A673 (cell line): ENCODE measurements at regions not wholly inside any gene's neighbourhood (a gene's known extent, or its start where the extent isn't known, plus 50 kb on each side); places are given as distances from the start of the nearest gene placed in this dataset.

Experiments
- BruUV-seq: library from RNA; stranded (reverse); fragments of 400-500 nt; replicated peaks from 2 replicates; lab custom pipeline; 2021; lab: Mats Ljungman, UMichigan
- CTCF ChIA-PET: fragments of 300-600 bp; sonication (Branson Sonifier 250); formaldehyde crosslinking; loops from one replicate; lab custom pipeline; 2022; ENCODE audit warnings: antibody characterized with exemption; lab: Charles Lee
- POLR2A ChIA-PET: fragments of 300-600 bp; sonication (Branson Sonifier 250); formaldehyde crosslinking; loops from one replicate; lab custom pipeline; 2022; ENCODE audit warnings: antibody characterized with exemption; ENCODE audit not compliant: low non-redundant PET; lab: Charles Lee
- DNase-seq: peaks from one replicate; pipeline ENCODE4 v3.0.0-alpha.2; 2015; ENCODE audit warnings: low spot score
- H3K27ac ChIP-seq: fragments of 200-600 bp; sonication (generic); 2 replicates; pipeline ENCODE4 v1.5.1; 2016; ENCODE audit warnings: mixed run types, low read depth, mild to moderate bottlenecking, mixed read lengths, antibody characterized with exemption, low read length; ENCODE audit not compliant: poor library complexity, severe bottlenecking
- H3K27me3 ChIP-seq: fragments of 200-600 bp; sonication (generic); replicated peaks from 2 replicates; pipeline ENCODE4 v1.6.1; 2017; ENCODE audit warnings: mixed run types, low read depth, mild to moderate bottlenecking, mixed read lengths, antibody characterized with exemption, low read length; ENCODE audit not compliant: insufficient read depth, poor library complexity
- H3K36me3 ChIP-seq: fragments of 200-600 bp; sonication (generic); 2 replicates; pipeline ENCODE4 v1.6.1; 2016; ENCODE audit warnings: mixed run types, mild to moderate bottlenecking, mixed read lengths, antibody characterized with exemption, low read length; ENCODE audit not compliant: insufficient read depth, poor library complexity, severe bottlenecking
- H3K4me1 ChIP-seq: fragments of 200-600 bp; sonication (generic); 2 replicates; pipeline ENCODE4 v1.6.1; 2017; ENCODE audit warnings: mixed run types, mild to moderate bottlenecking, mixed read lengths, antibody characterized with exemption, low read length; ENCODE audit not compliant: insufficient read depth, poor library complexity, severe bottlenecking
- H3K4me3 ChIP-seq: fragments of 200-600 bp; sonication (generic); 2 replicates; pipeline ENCODE4 v1.5.1; 2016; ENCODE audit warnings: low read depth, mixed run types, mild to moderate bottlenecking, mixed read lengths, low read length; ENCODE audit not compliant: poor library complexity, severe bottlenecking
- H3K9me3 ChIP-seq: fragments of 200-600 bp; sonication (generic); 2 replicates; pipeline ENCODE4 v1.6.1; 2016; ENCODE audit warnings: mixed run types, low read depth, mild to moderate bottlenecking, mixed read lengths, antibody characterized with exemption, low read length; ENCODE audit not compliant: poor library complexity, severe bottlenecking
- EZH2 ChIP-seq: fragments of 200-600 bp; sonication (generic); IDR thresholded peaks from 2 replicates; pipeline ENCODE4 v1.6.1; 2017; ENCODE audit warnings: borderline replicate concordance, low read depth, mild to moderate bottlenecking, mixed read lengths, antibody characterized with exemption, low read length; ENCODE audit not compliant: poor library complexity, severe bottlenecking
- intact Hi-C: fragments of 100-400 bp; cut with micrococcal nuclease; formaldehyde crosslinking; loops from one replicate; pipeline ENCODE4 v1.10.0; 2022; ENCODE audit not compliant: unreplicated experiment
- TF ChIP-seq, protein P1 (sequence below): fragments of 300-800, 200-600 bp; sonication (generic); conservative IDR thresholded peaks from 2 replicates; pipeline ENCODE4 v1.5.1; 2017; ENCODE audit warnings: low read depth, mild to moderate bottlenecking, antibody characterized with exemption, low read length, moderate library complexity, mixed read lengths

DNA sequence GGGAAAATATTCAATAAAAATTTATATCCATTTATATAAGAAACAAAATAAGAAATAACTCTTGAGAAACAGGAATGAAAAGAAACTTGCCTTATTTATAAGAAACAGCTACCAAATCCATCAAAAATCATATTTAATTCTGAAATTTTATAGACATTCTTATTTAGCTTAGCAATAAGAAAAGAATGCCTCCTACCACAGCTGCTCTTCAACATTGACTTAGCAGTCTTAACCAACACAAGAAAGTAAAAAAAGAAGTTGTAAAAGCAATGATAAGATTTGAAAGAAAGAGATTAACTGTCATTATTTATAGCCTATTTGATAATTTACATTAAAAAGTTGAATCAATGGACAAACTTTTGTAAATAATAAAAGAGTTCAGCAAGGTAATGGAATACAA lies 212.8 kb downstream of the ZNF365 start:
- ChIA-PET POLR2A (no interaction called here), CTCF (no interaction called here)
- TF ChIP-seq EZH2 = no peak
- no peak for DNase-seq
- no peak overlapping the region for H3K27ac ChIP-seq
- peaks cover 6% of the 10 kb centered on the region for H3K9me3 ChIP-seq
- intact Hi-C loops = no loop called here
- BruUV-seq = no TSS peak
- H3K36me3 ChIP-seq = no peaks in the 10 kb centered on the region
- H3K4me3 ChIP-seq = no peak overlapping the region
- H3K4me1 ChIP-seq = peaks cover 15% of the 10 kb centered on the region
- no peaks in the 10 kb centered on the region for H3K27me3 ChIP-seq

GRCh38 chr10:62588116-62588515 lies 213.9 kb downstream of the ZNF365 start:
- TF ChIP-seq, protein P1, sequence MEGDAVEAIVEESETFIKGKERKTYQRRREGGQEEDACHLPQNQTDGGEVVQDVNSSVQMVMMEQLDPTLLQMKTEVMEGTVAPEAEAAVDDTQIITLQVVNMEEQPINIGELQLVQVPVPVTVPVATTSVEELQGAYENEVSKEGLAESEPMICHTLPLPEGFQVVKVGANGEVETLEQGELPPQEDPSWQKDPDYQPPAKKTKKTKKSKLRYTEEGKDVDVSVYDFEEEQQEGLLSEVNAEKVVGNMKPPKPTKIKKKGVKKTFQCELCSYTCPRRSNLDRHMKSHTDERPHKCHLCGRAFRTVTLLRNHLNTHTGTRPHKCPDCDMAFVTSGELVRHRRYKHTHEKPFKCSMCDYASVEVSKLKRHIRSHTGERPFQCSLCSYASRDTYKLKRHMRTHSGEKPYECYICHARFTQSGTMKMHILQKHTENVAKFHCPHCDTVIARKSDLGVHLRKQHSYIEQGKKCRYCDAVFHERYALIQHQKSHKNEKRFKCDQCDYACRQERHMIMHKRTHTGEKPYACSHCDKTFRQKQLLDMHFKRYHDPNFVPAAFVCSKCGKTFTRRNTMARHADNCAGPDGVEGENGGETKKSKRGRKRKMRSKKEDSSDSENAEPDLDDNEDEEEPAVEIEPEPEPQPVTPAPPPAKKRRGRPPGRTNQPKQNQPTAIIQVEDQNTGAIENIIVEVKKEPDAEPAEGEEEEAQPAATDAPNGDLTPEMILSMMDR = no peak
- TF ChIP-seq EZH2 = no peak
- peaks cover 4% of the 10 kb centered on the region for H3K4me1 ChIP-seq
- no TSS peak for BruUV-seq
- DNase-seq = no peak
- POLR2A ChIA-PET = no interaction called here
- H3K9me3 ChIP-seq = peaks cover 6% of the 10 kb centered on the region
- no peak overlapping the region for H3K27ac ChIP-seq
- no peak overlapping the region for H3K4me3 ChIP-seq
- CTCF ChIA-PET = no interaction called here
- H3K27me3 ChIP-seq = no peaks in the 10 kb centered on the region
- intact Hi-C loops = no loop called here
- no peaks in the 10 kb centered on the region for H3K36me3 ChIP-seq

GRCh38 chr10:62589689-62590088 lies 214.8 kb upstream of the ADO start:
- peaks cover 6% of the 10 kb centered on the region for H3K9me3 ChIP-seq
- intact Hi-C loops = loop anchor here (5.0 to 10.0 kb wide), 4 partner anchors 147 to 1175 kb away; partner anchors contain the start of gene EGR2
- TF ChIP-seq, protein P1 = no peak
- no peak for TF ChIP-seq EZH2
- DNase-seq = no peak
- no peak overlapping the region for H3K4me3 ChIP-seq
- no peaks in the 10 kb centered on the region for H3K36me3 ChIP-seq
- no TSS peak for BruUV-seq
- H3K27me3 ChIP-seq = no peaks in the 10 kb centered on the region
- ChIA-PET CTCF (no interaction called here), POLR2A (no interaction called here)
- peaks cover 6% of the 10 kb centered on the region for H3K4me1 ChIP-seq
- no peak overlapping the region for H3K27ac ChIP-seq

GRCh38 chr10:62590306-62590705 lies 214.2 kb upstream of the ADO start:
- H3K36me3 ChIP-seq = no peaks in the 10 kb centered on the region
- H3K27ac ChIP-seq = no peak overlapping the region
- intact Hi-C loops = loop anchor here (5.0 to 10.0 kb wide), 4 partner anchors 148 to 1174 kb away; partner anchors contain the start of gene EGR2
- no peak overlapping the region for H3K4me3 ChIP-seq
- CTCF ChIA-PET = no interaction called here
- no peak for DNase-seq
- no peak for TF ChIP-seq EZH2
- TF ChIP-seq, protein P1 = no peak
- peaks cover 6% of the 10 kb centered on the region for H3K4me1 ChIP-seq
- POLR2A ChIA-PET = no interaction called here
- BruUV-seq = no TSS peak
- H3K9me3 ChIP-seq = peaks cover 6% of the 10 kb centered on the region
- no peaks in the 10 kb centered on the region for H3K27me3 ChIP-seq
